ENCODE measurements at regions not wholly inside any gene's neighbourhood (a gene's known extent, or its start where the extent isn't known, plus 50 kb on each side); places are given as distances from the start of the nearest gene placed in this dataset.
A peak's percentile ranks its signal among the peaks of the same experiment; 100 is the strongest.
"Not testable (repeated sequence)": the region's sequence is repeated elsewhere in the genome, so short reads cannot be mapped to it uniquely, and the experiment has no call there.

DNA sequence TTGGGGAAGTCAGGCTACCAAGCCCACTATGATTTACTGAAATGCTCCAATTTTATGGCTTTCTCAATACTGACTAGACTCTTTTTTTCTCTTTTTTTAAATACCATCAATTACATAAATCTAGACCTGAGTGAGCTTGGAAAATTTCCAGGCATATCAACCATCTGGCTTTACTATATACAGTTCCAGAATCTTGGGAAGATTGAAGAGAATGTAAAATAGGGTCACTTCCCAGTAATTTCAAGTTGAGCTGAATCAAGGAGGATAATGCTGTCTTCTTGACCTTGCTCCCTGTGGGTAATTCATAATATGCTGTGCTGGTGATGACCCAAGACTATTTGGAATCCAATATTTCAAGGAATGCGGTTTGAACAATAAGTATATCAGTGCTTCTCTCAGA is 108.1 kb downstream of the MAP3K21 start:
- no peak for DNase-seq

DNA sequence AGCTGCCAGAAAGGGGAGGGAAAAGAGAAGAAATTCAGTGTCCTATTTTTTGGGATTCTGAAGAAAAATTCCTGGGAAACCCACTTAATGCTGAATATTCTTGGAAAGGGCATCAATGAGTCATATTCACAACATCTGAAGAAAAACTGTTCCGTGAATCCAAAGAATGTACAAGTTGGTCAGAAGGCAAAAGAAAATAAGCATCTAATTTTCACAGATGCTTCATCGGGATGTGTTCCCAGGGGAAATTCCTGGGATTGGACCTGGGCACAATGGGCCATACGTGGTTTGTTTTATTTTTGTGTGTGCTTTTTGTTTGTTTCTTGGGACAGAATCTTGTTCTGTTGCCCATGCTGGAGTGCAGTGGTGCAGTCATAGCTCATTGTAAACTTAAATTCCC is 112.2 kb downstream of the MAP3K21 start:
- no peak for DNase-seq

DNA sequence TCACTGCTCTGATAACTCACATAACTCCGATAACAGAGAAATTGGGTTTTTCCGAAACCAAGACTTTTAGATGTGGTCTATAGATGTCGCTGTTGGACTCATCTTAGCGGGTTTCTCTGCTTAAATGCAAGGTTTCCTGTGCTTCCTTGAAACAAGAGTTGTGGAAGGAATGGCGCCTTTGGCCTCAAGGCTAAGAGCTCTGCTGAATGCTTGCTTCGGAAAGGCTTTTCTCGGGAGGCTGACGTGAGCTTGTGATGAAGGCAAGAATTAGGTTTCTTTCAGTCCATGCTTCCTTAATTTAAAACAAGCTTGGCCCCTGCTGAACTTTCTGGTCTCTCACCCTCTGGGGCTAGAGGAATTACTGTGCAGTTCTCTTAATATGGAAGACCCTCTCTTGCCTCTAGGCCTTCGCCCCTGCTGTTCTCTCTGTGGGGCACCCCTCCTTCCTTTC is 113.5 kb downstream of the MAP3K21 start:
- peak; percentile 61 for DNase-seq

DNA sequence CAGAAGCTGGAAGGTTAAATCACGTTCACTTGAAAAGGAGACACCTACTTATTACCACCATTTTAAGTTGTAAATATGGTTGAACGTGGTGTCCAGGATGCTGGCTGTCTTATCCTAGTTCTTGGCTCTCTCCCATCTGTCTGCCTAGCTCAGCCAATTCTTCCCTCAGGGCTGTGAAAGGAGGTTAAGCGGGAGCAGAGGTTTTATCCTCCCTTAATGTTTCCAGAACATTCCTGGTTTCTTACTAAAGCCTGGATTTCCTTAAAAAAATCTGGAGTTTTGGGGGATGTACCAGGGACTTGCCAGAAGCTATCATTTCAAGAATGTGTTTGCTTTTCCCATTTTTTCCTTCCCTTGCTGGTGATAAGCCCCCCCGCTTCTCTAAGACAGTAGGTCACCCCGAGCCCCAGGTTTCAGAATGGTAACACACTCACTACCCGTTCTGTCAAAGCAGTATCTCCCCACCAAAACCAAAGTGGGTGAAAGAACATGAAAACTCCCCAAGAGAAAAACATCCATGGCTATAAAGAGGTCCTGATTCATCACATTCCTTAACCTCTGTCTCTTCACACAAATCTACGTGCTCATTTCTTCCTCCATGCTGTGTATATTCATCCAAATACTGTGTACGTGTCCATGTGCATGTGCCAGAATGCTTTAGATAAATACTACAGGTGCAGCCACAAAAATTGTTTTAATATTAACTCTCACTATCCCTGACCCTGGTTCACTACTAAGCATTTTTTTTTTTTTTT is 114.7 kb downstream of the MAP3K21 start:
- no peak for DNase-seq

DNA sequence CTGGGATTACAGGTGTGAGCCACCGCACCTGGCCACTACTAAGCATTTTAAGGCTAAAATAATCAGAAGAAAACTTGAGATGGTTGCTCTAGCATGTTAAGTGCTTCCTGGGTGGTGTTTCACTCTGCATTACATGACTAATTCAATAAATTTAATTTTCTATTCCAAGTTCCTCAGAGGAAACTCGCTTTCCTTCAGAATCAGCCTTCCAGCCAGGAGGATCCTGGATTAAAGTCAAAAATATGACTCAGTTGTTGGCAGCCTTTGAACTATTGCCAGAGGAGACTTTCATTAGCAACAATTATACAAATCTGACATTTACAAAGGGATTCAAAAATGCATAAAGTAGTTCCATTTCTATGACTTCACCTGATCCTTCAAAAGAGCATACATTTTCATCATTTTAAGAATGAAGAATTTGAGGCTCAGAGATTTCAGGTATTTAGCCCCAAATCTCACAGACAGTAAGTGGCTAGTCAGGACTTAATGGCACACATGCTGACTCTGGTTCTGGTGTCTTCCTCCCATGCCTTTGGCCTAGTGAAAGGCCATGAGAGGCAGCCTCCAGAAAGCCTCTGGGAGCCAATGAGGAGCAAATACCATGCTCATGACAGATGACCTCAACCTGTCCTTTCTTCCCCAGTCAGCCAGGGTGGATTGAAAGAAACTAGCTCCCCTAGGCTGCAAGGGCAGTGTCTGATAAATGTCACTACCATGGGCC is 115.7 kb downstream of the MAP3K21 start:
- no peak for DNase-seq

DNA sequence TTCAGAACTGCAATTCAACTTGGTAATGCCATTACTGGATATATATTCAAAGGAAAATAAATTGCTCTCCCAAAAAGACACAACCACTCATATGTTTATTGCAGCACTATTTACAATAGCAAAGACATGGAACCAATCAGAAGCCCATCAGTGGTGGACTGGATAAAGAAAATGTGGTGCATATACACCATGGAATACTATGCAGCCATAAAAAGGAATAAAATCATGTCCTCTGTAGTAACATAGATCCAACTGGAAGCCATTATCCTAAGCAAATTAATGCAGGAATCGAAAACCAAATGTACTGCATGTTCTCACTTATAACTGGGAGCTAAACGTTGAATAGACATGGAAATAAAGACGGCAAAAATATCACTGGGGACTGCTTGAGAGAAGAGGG is 117.0 kb downstream of the MAP3K21 start:
- DNase-seq: no peak

DNA sequence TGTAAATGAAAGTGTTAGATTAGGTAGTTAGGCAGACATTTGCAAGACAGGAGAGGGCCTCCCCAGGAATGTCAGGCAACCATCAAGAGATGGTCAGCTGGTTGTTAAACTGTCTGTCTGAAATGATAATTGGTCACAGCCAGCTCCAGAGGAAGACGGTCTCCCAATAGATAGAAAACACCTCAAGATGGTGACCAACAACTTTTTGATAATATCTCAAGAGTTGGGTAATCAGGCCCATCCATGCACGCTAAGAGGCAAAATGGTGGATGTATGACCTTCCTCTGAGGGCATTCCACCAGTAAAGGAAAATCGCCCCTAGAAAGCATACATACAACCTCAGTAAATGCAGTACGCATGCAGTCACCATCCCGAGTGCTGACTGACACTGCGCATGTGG is 118.2 kb downstream of the MAP3K21 start:
- no peak for DNase-seq

DNA sequence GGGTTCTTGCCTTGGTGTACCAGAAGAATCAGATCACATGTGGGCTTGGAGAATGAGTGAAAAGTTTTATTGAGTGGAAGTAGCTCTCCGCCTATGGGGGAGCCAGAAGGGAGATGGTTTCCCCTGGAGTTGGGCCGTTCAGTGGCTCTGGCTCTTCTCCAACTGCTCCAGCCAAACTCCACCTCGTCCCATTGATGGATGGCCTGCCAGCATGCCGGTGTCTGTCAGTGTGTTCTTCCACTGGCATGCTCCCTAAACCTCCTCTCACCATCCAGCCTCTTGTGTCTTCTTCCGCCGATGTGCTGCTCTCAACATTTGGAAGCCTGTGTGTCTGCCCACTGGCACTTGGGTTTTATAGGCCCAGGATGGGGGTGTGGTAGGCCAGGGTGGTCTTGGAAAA is 119.4 kb downstream of the MAP3K21 start:
- no peak for DNase-seq

DNA sequence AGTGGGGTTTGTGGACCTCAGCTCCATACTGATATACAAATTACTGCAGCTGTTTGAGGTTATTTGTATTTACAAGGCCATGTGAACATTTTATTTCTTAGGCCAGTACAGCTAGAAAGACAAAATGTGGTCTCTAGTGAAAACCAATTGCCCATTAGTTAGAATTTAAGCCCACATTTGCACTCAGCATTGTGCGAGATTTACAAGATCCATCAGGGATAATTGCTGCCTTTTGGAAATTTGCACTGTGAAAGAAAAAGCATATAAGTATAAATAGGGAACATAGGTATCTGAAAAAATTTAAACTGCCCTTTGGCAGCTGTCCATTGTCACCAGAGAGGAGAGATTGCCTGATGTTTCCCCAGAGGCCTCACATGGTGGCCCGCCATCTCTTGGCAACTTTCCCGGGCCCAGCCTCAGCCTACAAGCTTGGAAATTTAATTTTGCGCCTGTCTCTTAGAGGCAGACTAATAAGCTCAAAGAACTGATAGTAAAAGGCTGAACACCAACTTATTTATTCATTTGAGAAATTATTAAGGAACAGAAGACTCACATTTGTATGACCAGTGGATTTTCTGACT is 120.7 kb downstream of the MAP3K21 start:
- DNase-seq: no peak

DNA sequence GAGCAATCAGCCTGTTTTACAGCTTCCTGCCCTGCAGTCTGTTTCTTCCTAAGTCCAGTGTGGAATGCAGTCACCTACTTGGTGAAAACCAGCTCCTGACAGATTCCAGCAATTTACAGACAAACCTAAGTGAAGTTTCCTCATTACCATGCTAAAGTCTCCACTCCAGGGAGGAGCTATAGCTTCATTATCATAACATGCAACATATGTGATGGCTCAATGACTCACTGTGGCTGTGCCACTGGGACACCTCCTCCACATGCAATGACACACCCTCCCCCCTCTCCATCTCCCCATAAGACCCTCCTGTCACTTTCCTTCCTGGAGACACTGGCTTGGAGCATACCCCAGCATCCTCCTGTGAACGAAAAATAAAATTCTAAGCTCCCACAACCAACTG is 125.2 kb downstream of the MAP3K21 start:
- no peak for DNase-seq

DNA sequence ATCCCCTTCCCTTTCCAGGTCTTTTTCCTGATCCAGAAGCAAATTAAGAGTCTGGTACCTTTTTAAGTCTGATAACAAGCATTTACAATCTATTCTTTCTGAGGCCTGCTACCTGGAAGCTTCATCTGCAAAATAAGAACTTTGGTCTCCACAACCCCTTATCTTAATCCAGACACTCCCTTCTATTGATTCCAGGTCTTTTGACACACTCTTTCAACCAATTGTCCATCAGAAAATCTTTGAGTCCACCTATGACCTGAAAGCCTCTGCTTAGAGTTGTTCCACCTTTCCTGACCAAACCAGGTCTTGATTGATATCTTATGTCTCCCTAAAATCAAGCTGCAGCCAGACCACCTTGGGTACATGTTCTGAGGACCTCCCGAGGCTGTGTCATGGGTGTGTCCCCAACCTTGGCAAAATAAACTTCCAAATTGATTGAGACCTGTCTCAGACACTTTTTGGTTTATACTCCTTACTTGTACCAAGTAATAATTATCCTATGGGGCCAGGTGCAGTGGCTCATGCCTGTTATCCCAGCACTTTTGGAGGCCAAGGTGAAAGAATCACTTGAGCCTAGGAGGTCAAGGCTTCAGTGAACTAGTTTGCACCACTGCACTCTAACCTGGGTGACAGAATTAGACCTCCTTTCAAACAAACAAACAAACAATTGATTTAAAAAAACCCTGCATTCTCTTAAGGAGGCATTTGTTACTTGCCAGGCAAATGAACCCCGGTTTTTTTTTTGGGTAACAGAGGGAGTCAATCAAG is 126.1 kb downstream of the MAP3K21 start:
- DNase-seq: no peak

DNA sequence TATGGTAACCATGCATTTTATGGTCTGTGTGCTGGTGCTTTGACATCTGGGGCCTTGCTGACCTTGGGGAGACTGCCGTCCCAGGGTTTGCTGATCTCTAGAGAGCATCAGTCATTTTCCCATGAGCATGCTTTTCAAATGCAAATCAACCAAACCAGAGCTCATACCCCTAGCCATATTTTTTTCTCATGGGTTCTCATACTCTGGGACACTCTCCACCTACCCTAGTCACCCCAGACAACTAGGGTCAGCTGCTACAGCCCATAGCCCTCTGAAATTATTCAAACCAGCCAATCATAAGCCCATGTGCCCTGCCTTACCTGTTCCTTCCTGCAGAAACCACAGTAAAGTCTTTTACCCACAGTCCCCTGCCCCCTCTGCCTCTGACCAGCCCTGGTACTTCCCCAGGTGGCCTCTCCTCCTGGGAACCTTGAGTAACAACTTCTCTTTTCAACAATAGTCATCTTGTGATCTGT is 132.0 kb downstream of the MAP3K21 start:
- no peak for DNase-seq

DNA sequence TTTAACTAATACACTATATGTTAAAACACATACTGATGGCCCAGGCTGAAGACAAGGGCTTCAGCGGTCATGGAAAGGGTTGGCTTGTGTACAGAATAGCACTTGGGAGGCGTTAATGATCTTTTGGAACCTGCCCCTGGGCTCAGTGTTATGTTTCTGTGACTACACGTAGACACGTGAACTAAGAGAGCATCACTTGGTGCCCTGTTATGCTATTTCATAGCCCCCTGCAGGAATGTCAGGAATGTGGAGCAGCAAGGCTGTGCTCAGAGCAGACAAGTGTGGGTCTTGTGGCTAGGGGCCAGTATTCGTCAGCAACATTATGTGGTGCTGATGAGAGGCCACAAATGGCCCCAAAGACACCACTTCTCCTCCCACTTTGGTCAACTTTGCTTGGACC is 132.4 kb downstream of the MAP3K21 start:
- no peak for DNase-seq

DNA sequence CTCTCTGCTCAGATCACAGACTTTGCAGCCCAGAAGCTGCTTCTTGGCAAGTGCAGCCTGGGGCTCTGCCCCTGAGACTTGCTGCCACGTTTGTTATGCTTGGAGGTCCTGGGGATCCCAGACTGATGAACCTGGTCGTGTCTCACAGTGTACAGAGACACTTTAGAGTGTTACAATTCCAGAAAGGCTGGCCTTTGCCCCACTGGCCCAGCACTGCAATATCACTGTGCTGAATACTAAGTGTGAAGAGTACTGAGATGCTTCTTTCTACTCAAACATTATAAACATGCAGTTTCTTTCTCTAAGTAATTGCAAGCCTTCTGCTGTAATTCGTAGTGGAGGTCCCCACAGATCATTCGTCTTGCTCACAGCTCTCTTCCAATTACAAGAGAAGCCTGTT is 133.2 kb downstream of the MAP3K21 start:
- DNase-seq: no peak

DNA sequence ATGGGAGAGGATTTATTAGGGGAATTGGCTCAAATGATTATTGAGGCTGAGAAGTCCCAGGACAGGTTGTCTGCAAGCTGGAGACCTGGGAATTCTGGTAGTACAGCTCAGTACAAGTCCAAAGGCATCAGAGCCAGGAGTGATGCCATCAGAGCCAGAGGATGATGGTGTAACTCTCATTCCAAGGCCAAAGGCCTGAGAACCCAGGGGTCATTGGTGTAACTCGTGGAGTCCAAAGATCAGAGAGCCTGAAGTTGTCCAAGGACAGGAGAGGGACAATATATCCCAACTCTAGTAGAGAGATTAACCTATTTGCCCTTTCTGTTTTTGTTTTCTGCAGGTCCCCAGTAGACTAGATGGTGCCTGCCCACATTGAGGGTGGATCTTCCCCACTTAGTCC is 134.3 kb downstream of the MAP3K21 start:
- no peak for DNase-seq

DNA sequence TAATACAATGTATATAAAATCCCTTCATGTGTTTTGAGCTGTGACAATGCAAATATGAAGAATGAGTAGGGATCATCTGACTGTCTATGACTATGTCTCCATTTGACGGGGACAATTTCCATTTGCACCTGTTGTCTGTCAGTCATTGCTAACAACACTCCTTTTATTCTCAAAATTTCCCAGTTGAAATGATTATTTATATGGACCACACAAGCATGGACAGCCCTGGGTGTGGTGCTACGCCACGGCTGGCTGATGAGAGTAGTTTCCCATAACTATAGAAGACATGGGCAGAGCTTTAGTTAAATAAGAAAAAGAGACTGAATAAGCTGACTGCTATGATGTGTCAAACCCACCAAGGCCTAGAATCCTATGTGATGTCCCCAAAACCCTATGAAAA is 135.8 kb downstream of the MAP3K21 start:
- no peak for DNase-seq

DNA sequence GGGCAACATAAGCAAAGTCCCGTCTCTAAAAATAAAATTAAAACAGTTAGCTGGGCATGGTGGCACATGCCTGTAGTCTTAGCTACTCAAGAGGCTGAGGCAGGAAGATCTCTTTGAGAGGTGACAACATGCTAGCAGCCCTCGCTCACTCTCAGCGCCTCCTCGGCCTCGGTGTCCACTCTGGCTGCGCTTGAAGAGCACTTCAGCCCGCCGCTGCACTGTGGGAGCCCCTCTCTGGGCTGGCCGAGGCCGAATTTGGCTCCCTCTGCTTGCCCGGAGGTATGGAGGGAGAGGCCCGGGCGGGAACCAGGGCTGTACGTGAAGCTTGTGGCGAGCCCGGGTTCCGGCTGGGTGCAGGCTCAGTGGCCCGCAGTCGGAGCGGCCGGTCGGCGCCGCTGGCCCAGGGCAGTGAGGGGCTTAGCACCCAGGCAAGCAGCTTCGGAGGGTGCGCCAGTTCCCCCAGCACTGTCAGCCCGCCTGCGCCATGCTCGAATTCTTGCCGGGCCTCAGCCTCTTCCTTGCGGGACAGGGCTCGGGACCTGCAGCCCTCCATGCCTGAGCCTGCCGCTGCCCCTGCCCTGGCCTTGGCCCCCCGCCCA is 138.3 kb downstream of the MAP3K21 start:
- DNase-seq: no peak

DNA sequence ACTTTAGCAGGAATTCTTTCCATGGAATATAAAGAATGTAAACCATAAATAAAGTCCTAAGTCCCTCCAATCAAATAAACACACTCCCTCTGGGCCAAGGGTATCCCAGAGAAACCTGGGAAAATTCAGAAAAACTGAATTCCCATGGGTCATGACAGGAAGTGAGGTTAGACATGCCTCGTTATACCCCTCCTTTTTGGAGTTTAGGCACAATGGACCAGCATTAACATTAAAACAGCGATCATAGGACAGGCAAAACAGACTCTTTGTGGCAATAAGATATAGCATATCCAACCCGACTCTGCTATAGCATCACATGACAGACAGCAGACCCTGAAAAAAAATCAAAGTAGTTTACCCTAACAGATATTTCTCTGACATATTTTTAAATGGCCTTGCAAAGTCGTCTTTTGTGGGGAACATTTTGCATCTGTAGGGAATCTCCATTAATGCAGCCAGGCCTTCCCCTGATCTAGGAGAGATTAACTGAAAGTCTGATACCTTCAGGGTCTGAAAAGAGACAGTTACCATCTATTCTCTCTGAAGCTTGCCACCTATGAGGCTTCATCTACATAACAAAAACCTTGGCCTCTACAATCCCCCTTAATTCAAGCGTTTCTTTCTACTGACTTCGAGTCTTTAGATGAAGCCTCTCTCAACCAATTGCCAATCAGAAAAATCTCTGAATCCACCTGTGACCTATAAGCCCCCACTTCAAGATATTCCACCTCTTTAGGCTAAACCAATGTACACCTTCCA is 143.0 kb upstream of the KCNK1 start:
- DNase-seq: no peak

DNA sequence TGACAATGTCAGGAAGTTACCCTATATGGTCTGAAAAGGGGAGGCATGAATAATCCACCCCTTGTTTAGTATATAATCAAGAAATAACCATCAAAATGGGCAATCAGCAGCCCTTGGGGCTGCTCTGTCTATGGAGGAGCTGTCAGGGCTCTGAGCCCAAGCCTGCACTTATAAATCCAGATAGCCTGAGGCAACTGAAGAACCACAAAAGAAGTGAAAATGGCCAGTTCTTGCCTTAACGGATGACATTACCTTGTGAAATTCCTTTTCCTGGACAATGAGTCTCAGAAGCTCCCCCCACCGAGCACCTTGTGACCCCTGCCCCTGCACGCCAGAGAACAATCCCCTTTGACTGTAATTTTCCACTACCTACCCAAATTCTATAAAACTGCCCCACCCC is 142.1 kb upstream of the KCNK1 start:
- DNase-seq: not testable (repeated sequence)

DNA sequence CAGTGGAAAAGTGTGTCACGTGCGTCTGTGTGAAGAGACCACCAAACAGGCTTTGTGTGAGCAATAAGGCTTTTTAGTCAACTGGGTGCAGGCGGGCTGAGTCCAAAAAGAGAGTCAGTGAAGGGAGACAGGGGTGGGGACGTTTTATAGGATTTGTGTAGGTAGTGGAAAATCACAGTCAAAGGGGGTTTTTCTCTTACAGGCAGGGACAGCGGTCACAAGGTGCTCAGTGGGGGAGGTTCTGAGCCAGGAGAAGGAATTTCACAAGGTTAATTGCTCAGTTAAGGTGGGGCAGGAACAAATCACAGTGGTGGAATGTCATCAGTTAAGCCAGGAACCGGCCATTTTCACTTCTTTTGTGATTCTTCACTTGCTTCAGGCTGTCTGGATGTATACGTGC is 141.1 kb upstream of the KCNK1 start:
- not testable (repeated sequence) for DNase-seq

DNA sequence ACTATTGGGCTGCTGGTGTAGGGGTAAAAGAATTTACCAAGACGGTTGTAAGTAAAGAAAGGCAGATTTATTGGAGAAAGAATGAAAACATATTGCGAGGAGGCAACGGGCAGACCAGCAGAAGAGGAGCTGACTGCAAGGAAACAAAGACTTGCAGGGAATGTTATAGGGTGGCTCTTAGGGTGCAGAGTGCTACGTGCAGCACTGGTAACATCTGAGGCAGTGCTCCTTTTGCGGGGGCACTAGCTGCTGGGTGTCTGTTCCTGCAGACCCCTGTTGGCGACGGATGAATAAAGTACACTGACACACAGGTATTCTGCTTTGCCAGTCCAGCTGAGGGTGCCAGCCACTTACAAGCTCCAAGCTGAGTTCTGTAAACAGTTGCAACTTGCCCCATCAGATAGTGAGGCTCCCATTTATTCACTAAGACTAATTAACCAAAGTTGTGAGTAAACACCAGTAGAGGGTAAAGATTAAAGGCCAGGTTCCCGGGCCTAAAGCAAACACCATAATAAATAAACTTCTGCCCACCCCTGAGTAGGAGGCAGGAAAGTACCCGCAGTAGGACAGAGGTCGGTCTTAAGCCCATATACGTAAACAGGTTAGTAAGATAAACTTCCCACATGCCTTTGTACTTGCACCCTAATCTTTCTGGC is 140.2 kb upstream of the KCNK1 start:
- DNase-seq: no peak

DNA sequence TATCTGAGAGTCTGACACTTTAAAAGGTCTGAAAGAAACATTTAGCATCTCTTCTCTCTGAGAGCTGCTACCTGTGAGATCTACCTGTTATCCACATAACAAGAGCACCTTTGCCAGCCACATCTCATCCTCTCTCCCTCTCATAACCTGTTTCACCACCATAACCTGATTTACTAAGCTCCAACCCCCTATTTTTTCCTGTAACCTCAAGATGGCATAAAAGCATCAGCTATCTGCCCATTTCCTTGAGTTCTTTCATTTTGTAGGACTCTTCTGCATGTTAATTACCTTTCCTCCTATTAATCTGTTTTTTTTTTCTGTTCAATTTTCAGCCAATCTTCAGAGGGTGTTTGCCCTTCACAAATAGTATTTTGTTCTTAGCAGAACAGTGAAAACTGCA is 136.5 kb upstream of the KCNK1 start:
- no peak for DNase-seq

Measured in hematopoietic multipotent progenitor cell treated with erythropoietin and hydrocortisone succinate and interleukin-3 and kit ligand, for 8 days (in vitro differentiated cells).